RKO (cell line): ENCODE measurements at regions not wholly inside any gene's neighbourhood (a gene's known extent, or its start where the extent isn't known, plus 50 kb on each side); places are given as distances from the start of the nearest gene placed in this dataset.
"Not testable (repeated sequence)": the region's sequence is repeated elsewhere in the genome, so short reads cannot be mapped to it uniquely, and the experiment has no call there.

Source experiments
- DNase-seq: peaks from one replicate; pipeline ENCODE4 v3.0.0-alpha.2; 2016; ENCODE audit warnings: low spot score

DNA sequence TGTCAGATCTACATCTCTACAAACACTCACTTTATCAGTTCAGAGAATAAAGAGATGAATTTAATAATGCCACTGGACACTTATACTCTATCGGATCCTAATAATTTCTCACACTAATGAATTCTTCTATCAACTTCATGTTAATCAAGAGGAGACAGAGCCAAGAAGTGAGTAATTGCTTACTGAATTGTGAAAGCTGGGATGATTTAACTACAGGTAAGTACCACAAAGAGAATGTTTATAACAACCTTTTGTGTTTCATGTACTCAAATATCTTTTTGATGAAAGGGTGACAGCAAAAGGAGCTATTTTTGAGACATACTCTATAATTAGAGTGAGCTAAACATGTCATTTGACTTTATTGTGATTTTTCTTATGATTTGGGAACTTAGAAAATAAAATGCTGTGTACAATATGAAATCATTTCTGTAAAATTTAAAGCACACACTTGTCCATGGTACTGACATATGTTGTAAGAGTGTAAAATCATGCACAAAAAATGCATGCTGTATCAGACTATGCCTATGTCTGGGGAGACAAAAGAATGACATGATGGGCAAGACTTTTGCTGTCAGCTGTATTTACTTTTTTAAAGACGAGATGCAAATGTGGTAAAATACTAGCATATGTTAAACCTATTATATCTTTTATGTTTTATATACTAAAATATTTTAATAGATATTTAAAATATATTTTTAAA lies 361.2 kb downstream of the CCER1 start:
- DNase-seq = no peak

DNA sequence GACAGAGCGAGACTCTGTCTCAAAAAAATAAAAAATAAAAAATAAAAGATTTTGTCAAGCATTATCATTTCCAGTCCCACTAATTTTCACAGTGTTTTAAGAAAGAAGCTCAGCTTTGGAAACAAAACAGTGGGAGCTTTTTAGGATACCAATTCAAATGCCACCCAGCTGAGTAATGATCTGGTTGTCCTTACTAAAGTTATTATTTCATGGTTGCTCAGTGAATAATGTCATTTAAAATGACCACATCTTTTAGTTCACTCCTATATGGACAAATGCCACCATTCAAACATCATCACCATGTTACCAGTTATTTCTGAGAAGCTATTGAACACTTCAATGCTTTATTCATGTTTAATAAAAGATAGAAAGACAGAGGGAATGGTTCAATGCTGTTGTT lies 365.0 kb downstream of the CCER1 start:
- no peak for DNase-seq

DNA sequence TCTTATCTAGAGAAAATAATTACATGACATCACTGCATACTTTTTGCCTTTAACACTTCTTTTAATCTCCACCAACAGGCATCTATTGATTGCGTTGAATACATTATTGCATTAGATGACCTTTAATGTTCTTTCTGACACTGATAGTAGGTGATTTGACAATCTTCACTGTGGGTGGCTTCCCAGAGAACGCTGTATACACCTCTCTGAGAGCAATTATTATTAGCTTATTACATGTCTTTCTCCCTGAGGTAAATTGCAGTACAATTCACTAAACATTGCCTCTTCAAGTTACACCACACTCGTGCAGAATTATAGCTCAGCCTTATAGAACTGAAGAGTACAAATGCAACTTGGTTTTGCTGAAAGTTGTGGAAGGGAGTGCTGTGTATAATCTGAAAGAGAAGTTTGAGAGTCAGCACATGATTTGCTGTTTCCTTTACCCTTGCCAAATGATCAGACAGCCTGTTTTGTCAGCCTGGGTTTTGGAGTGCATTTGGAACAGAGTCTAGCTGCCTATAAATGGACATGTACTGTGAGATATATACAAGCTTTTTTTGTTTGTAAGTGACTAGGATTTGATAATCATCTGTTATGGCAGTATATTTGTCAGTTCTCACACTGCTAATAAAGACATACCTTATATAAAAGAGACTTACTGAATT lies 369.2 kb downstream of the CCER1 start:
- no peak for DNase-seq

DNA sequence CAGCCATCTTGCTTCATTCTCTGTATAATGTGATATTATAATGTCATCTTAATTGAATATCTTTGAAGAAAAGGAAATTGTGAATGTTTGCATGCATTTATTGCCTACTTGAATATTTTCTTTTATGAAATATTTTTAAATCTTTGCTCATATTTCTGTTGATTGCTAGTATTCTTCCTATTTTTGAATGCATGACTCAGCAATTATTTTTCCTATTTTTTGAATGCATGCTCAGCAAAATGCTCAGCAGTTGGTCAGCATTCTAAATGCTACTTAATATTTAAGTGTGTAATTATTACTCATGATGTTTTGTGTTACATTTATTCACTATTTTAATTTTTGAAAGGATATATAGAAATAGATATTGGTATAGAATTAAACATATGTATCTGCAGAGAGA lies 378.3 kb downstream of the CCER1 start:
- DNase-seq = no peak

DNA sequence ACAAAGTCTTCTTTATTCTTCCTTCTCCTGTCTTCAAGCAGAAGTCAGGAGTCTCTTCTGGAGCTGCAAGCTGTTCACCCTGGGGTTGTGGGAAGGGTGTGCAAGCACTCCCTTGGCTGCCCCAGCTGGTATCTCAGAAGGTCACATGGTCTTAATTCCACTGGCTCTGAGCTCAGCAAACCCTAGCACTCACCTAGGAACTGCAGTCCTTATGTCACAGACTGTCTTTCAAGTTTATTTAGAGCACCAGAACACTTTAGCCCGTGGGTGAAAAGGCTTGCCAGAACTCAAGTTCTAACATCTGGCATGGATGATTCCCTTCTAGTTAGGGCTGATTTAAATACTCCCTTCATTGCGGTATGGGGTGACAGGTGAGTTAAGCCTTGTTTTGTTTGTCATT lies 379.0 kb downstream of the CCER1 start:
- DNase-seq = no peak

DNA sequence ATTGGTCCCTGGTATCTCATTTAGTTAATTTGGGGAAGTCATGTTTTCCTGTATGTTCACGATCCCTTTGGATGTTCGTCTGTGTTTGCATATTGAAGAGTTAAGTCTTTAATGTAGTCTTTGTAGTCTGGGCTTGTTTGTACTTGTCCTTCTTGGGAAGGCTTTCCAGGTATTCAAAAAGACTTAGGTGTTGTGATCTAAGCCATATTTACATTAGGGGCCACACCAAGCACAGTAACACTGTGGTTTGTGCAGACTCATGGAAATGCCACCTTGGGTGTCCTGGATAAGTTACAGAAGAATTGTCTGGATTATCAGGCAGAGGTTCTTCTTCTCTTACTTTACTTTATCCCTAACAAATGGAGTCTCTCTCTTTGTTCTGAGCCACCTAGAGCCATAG lies 380.3 kb downstream of the CCER1 start:
- no peak for DNase-seq

DNA sequence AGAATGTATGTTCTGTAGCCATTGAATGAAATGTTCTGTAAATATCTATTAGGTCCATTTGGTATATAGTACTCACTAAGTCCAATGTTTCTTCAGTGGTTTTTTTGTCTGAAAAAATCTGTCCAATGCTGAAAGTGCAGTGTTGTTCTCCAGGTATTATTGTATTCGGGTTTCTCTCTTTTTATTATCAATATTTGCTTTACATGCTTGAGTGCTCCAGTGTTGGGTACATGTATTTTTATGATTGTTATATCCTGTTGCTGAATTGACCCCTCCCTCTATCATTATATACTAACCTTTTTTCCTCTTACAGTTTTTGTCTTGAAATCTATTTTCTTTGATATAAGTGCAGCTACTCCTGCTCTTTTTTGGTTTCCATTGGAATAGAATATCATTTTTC lies 382.2 kb downstream of the CCER1 start:
- DNase-seq = no peak

DNA sequence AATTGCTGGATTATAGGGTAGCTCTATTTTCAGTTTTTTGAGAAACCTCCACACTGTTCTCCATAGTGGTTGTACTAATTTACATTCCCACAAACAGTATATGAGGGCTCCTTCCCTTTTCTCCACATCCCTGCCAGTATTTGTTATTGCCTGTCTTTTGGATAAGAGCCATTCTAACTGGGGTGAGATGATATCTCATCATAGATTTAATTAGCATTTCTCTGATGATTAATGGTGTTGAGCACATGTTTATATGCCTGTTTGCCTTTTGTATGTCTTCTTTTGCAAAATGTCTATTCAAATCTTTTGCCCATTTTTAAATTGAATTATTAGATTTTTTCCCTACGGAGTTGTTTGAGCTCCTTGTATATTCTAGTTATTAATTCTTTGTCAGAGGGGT lies 385.3 kb downstream of the CCER1 start:
- DNase-seq = no peak

DNA sequence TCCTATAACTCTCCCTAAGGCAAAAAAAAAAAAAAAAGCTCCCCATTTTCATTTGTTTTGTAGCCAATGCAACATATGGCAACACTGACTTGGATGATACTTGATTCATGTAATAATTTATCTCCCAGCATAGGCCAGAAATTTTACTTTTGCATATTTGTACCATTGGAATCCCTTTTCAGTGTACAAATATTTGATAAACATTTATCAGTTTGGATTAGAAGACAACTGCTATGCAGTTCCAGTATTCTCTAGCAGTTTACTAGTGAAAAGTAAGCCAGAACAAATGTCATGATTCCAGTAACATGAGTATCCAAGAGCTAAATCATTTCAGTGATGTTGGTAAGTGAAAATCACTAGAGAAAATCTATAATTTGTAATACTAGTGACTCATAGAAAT lies 392.3 kb downstream of the CCER1 start:
- no peak for DNase-seq

DNA sequence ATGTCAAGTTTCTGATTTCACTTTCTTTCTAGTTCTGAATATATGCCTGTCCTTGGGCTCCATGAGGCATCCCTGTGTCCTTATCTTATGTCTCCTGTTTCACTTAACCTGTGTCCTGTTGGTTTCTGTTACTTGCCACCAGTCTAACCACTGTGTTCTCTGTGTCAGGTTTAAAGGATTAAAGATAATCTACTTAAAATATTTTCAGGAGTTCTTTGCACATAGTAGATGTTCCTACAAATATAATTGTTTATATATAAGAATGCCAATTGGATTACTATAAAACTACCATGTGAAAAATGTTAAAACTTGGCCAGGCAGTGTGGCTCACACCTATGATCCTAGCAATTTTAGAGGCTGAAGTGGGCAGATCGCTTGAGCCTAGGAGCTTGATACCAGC lies 406.4 kb downstream of the CCER1 start:
- no peak for DNase-seq

DNA sequence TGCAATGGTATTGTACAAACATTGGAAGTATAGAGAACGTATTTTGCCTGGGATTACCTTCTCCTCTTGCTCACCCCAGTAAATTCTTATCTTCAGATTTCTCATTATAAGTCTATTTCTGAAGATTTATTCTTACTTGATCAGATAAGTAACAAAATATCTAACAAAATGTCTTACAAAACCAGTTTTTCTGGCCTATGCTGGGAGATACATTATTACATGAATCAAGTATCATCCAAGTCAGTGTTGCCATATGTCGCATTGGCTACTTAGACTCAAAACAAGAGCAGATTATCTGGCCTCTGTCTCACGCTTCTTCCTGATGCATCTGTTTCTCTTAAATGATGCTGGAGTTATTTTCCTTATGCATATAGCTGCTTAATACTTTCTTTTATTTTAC lies 408.5 kb downstream of the CCER1 start:
- DNase-seq = no peak

DNA sequence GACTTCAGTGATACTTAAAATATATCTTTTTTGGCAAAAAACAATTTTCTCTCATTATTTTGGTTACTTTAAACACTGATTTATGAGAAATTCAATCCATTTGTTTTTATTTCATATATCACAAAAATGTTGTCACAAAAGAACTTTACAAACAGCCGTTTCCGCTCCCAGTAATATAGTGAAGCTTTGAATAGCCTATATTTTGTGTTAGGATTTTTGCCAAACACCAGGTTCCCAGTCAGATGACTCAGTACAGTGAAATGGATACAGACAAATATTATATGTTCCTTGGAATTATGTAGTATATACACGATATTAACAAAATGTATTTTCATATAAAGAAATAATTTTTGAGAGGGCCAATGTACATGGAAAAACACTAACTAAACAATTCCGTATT lies 411.1 kb downstream of the CCER1 start:
- DNase-seq = no peak

DNA sequence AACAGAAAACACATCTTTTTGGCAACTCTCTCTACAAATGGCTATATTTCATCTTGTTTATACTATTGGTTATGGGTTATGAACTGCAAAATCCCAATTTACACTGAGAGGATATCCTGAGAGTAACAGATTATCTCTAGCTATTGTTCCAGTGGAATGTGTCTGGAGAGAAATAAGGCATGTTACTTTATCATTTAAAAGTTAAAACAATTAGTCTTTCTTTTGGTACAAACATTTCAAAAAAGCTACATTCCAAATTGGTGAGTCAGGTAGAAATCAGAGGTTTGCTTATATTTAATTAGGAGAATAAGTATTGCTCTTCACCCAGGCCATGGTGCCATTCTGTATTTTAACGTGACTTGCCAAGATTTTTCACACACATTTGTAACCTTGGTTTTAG lies 411.6 kb downstream of the CCER1 start:
- DNase-seq = no peak

DNA sequence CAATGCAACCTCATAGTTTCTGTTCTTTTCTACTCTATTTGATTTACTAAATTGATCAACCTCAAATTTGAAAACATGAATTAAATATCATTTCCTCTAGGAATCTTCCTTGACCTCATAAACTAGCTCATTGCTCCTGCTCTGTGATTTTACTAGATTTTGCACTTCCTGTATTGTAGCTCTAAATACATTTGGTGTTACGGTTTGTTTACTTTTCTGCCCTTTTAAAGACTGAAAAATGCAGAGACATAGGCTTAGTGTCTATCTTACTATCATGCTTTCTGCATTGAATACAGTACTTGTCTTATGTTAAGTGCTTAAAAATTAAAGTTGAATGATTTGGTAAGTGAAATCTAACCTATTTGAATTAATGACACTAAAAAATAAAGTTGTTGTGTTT lies 412.1 kb downstream of the CCER1 start:
- DNase-seq = not testable (repeated sequence)

DNA sequence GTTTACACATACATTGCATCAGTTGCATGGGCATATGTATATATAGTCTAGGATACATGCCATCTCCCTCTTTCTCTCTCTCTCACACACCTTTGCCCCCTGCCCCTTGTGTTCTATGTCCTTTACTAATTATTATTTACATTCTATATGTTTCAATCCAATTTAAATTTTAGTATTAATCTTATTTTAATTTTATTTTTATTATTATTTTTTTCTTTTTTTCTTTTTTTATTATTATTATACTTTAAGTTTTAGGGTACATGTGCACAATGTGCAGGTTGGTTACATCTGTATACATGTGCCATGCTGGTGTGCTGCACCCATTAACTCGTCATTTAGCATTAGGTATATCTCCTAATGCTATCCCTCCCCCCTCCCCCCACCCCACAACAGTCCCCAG lies 421.1 kb downstream of the CCER1 start:
- DNase-seq = not testable (repeated sequence)

DNA sequence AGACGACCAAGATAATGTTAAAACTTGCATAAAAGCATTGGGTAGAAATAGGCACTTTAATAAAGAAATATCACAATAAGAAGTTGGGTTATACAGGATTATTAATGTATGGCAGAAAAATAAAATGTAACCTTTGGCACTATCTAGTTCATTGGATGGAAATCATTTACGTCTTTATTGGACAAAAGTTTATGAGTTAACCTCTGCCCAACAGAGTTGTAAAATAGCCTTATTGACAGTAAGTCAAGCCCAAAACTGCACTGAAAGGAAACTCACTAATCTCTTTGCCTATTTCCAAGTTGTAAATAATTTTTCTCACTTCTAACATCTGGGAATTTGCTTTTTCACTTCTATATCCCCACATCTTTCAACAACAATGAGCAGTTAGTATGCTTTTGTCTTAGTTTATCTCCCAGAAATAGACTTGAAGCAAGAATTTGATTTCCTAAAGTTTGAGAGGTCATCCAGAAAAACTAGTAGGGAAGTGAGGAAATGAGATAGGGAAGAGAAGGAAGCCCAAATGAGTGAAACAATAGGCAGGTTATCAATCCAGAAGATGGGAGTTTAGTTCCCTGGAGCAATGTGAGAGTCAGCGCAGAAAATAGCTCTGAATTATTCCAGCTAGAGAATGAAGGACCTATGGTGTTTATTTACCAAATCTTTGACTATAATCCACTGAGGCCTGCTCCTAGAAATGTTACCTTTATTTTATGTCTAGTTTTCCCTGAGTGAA lies 434.8 kb downstream of the CCER1 start:
- no peak for DNase-seq

DNA sequence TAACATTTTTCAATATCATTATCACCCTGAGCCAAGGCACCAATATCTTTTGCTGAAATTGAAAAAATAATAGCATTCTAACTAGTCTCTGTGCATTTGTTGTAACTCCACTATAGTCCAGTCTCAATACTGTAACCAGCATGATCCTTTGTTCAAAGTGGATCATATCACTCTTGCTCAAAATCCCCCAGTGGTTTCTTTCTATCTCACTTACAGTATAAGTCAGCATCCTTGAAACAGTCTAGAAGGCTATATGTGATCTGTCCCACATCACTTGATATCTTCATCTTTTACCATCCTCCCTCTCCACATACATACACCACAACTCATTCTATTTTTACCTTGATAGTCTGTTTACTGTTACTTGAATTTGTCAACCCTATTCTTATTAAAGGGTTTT lies 435.7 kb downstream of the CCER1 start:
- no peak for DNase-seq

DNA sequence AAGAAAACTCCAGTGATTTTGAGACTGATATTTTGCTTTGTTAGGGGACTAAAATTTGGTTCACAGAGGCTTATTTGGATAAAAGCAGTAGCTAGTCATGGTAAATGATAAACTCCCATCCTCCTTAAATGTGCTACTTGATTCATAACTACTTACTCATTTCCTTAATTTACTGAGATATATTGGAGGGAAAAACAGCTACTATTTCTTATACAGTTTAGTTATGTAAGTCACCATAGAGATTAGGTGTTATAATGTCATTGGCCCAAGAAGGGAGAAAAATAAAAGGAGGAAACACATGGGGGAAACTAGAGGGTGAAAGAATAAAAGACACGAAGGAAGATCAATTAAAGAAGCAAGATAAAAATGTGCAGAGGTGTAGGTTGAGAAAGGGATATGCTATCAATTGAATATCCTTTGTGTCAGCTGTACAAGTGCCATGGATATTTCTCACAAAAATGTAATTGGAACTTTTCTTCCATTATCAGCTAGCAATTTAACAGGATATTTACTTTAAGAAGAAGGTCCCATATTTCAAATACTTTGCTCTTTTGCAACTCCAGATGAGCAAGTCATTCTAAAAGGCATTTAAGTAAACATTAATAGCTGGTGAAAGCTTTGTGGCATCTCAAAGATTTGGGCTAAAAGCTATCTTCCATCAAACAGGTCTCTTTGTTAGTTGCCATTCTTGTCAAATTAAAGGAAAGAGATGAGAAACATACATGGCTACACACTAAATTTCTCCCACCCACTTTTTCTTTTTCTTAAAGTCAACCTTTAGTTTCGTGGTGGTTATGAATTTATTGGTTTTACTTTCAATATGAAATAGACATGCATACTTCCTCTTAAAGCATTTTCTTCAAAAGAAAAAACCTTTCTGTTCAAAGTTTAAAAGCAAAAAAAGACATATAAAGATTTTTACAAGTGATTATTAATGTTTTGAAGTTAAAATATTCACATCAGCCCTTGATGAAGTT lies 439.5 kb downstream of the CCER1 start:
- DNase-seq = no peak

DNA sequence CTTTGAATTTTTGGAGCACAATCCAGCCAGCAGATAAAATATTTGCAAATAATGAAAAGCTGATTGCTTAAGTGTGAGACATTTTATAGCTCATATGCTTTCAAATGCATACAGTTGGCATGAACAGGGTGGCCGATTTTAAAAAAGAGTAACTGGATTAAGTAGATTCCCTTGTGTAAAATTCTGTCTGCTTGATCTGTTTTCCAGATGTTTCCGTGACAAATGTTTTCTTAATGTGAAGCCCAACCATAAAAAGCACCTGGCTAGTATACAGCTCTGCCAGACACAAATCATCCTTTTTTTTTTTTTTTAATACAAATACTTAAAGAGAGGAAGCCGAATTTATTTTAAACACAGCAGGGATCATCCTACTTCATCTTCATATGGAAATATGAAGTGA lies 440.7 kb downstream of the CCER1 start:
- DNase-seq = no peak

DNA sequence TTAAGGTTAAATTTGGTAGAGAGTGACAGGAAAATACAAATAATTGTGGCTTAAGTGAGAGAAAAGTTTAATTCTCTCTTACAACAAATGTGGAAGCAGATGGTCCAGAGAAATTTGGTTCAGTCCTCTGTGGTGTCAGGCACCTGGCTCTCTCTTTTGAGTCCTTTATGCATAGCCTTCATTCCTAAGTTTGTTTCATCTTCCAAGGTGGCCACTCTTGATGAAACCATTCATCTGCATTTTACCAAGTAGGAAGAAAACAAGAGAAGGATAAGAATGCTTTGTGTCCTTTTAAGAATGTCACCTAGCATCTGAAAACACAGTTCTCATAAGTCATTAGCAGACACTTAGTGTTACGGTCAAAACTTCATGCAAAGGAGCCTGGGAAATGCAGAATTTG lies 442.5 kb downstream of the CCER1 start:
- DNase-seq = no peak

DNA sequence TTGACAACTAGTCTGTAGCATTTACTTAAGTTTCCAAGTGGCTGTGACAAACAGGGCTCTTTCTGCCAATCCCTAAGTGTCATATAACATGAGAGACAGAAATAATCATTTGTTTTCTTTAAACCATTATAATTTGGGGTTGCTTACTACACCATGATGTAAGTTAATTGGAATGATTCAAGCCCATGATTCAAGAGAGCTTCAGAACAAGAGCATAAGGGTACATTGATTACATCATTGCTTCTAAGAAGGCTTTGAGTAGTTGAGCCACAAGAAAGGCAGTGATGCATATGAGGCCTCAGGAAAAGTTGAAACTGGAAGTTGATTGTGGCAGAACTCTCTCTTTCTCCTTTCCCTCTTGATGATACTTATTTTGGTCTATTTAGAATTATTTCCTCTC lies 444.0 kb downstream of the CCER1 start:
- DNase-seq = peak; percentile 30

DNA sequence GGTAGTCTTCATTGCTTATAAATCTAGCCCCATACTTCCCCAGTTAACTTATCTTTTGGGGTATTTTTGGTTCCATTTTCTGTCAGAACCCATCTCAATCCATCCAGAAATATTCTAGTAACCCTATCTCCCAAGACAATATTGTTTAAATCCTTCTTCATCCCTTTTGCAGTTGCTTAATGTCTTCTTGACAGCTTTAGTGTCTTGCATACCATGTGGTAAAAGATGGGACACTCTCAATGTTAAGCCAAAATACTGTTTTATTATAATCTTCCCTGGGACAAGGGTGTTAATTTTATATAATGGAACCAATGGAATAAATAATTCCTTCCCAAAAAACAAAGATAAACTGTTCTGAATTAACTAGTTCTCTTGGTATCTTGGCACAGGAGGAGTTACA lies 450.2 kb downstream of the CCER1 start:
- DNase-seq = no peak
